ENCODE measurements at regions not wholly inside any gene's neighbourhood (a gene's known extent, or its start where the extent isn't known, plus 50 kb on each side); places are given as distances from the start of the nearest gene placed in this dataset.

- no peak overlapping the region for H4K8ac ChIP-seq (ENCODE audit: extremely low read depth, insufficient read depth, low read length)
- no peak overlapping the region for H2AK5ac ChIP-seq (ENCODE audit: low read depth, low read length)
- H3K27ac ChIP-seq (ENCODE audit: low read depth, low read length), result no peak overlapping the region
- no peak overlapping the region for H4K5ac ChIP-seq (ENCODE audit: insufficient read length, low read depth, low read length)
- no peaks in the 10 kb centered on the region for H3K23me2 ChIP-seq (ENCODE audit: low read depth, low read length)
- no peaks in the 10 kb centered on the region for H3K36me3 ChIP-seq (ENCODE audit: control insufficient read depth in 2 of 4, insufficient read depth in 4 of 4, low read length in 3 of 4)
- H2BK20ac ChIP-seq (ENCODE audit: low read length), result no peak overlapping the region
- H2AFZ ChIP-seq (ENCODE audit: low read length), result 0 out of 2 replicates have a peak overlapping the region, but pooled peaks have one; percentile 4
- no peaks in the 10 kb centered on the region for H3K79me2 ChIP-seq (ENCODE audit: control insufficient read depth in 1 of 2, insufficient read depth in 2 of 2, low read length in 2 of 2)
- CTCF ChIA-PET (ENCODE audit: partially characterized antibody), result no interaction called here
- no peak overlapping the region for H3K14ac ChIP-seq (ENCODE audit: insufficient read length)
- no peak overlapping the region for H2BK15ac ChIP-seq (ENCODE audit: low read length)
- FAIRE-seq, result no peak
- WGBS, 2 experiments (ENCODE audit: extremely low coverage in 1 of 2, insufficient coverage in 1 of 2, insufficient read length in 1 of 2, insufficient replicate concordance in 2 of 2, low coverage in 1 of 2, low lambda C conversion rate in 2 of 2, missing lambda C conversion rate in 1 of 2), result 82% methylated on average over 4 of the region's 4 CpGs; no CpG with 5 or more reads in 1 of the 2 experiments
- no peaks in the 10 kb centered on the region for H3K79me1 ChIP-seq (ENCODE audit: low read depth, low read length)
- no peaks in the 10 kb centered on the region for H4K20me1 ChIP-seq (replicated peaks in 1 of 2; ENCODE audit: control insufficient read depth in 1 of 2, insufficient read depth in 2 of 2, low read length in 2 of 2)
- no peaks in the 10 kb centered on the region for H3K9me3 ChIP-seq (ENCODE audit: insufficient read depth in 2 of 2, low read depth in 1 of 2, low read length in 1 of 2)
- no peak for DNase-seq (ENCODE audit: low read depth in 1 of 2, low spot score in 2 of 2)
- POLR2A ChIA-PET (ENCODE audit: partially characterized antibody), result no interaction called here
- no peak overlapping the region for H3K23ac ChIP-seq (ENCODE audit: insufficient read length)
- no peak for TF ChIP-seq EZH2 (IDR thresholded peaks at IDR 0.05; ENCODE audit: low read depth, low read length, severe bottlenecking)
- no peak for TF ChIP-seq JUN (IDR thresholded peaks at IDR 0.05; ENCODE audit: low read depth, low read length)
- no peak for TF ChIP-seq SP4 (IDR thresholded peaks at IDR 0.05; ENCODE audit: low read length)
- TF ChIP-seq ATF3 (IDR thresholded peaks at IDR 0.05; ENCODE audit: insufficient read depth, low read depth, low read length), result 0 out of 2 replicates have a peak, but pooled peaks have one; percentile 58
- no peak for TF ChIP-seq RNF2 (IDR thresholded peaks at IDR 0.05; ENCODE audit: borderline replicate concordance, low read depth, low read length, missing control alignments, poor library complexity, severe bottlenecking)
- TF ChIP-seq SP1 (IDR thresholded peaks at IDR 0.05; ENCODE audit: low read depth, low read length), result no peak
- peak; percentile 83 for TF ChIP-seq YY1 (IDR thresholded peaks at IDR 0.05; ENCODE audit: low read depth, low read length)
- TF ChIP-seq SUZ12 (IDR thresholded peaks at IDR 0.05; ENCODE audit: low read length), result no peak
- no peak for TF ChIP-seq EP300 (IDR thresholded peaks at IDR 0.05; ENCODE audit: borderline replicate concordance in 1 of 2, low read depth in 2 of 2, low read length in 2 of 2)
- peak; percentile 37; the same call in 1 of the 2 replicates for TF ChIP-seq USF2 (IDR thresholded peaks at IDR 0.05; ENCODE audit: low read length)
- no peak for TF ChIP-seq BACH1 (IDR thresholded peaks at IDR 0.05; ENCODE audit: low read length)
- no peak for TF ChIP-seq ASH2L (IDR thresholded peaks at IDR 0.05; ENCODE audit: low read length)
- no peak overlapping the region for H2BK120ac ChIP-seq (replicated peaks; ENCODE audit: low read depth, low read length)
- no peak overlapping the region for H3K56ac ChIP-seq (replicated peaks; ENCODE audit: insufficient read length, low read depth, low read length)
- no peak overlapping the region for H3K4me3 ChIP-seq (ENCODE audit: extremely low read depth in 1 of 4, insufficient read depth in 2 of 4, low read depth in 3 of 4, low read length in 4 of 4)
- no peaks in the 10 kb centered on the region for H3K4me1 ChIP-seq (replicated peaks in 1 of 4; ENCODE audit: control insufficient read depth in 3 of 4, insufficient read depth in 4 of 4, low read length in 3 of 4)
- H2BK12ac ChIP-seq (ENCODE audit: low read depth, low read length), result no peak overlapping the region
- H4K91ac ChIP-seq (replicated peaks; ENCODE audit: insufficient read length, low read length), result no peak overlapping the region
- H3K9ac ChIP-seq (replicated peaks in 1 of 4; ENCODE audit: extremely low read depth in 1 of 4, low read depth in 3 of 4, low read length in 3 of 4), result no peak overlapping the region
- no peak overlapping the region for H3K4ac ChIP-seq (replicated peaks; ENCODE audit: insufficient read length, low read depth, low read length)
- no peaks in the 10 kb centered on the region for H3K27me3 ChIP-seq (replicated peaks in 1 of 4; ENCODE audit: control insufficient read depth in 3 of 4, extremely low read depth in 1 of 4, insufficient read depth in 3 of 4, low read length in 3 of 4)
- H2BK5ac ChIP-seq (ENCODE audit: low read depth, low read length), result no peak overlapping the region
- no peak overlapping the region for H3K18ac ChIP-seq (ENCODE audit: extremely low read depth, low read length)
- no peak overlapping the region for H3K4me2 ChIP-seq (ENCODE audit: insufficient read depth in 1 of 2, low read depth in 2 of 2, low read length in 2 of 2)
Observed at GRCh38 chr20:52340036-52340634, 148.6 kb upstream of the ZFP64 start.

All from H1 (cell line).